ENCODE measurements at regions not wholly inside any gene's neighbourhood (a gene's known extent, or its start where the extent isn't known, plus 50 kb on each side); places are given as distances from the start of the nearest gene placed in this dataset.

GRCh38 chr4:186813377-186814068 is 89.9 kb upstream of the FAT1 start:
- DNase-seq (no peak), ATAC-seq (ENCODE audit: low read depth) (no peak)
- Histone ChIP-seq H2AFZ (ENCODE audit: insufficient read depth, low read depth, low read length, poor library complexity, severe bottlenecking) (no peak overlapping the region), H3K4me1 (ENCODE audit: control insufficient read depth in 2 of 2, insufficient read depth in 2 of 2, low read length in 2 of 2) (no peaks in the 10 kb centered on the region), H3K27ac (ENCODE audit: low read length in 2 of 2) (no peak overlapping the region), H3K27me3 (replicated peaks in 1 of 4; ENCODE audit: control extremely low read depth in 1 of 4, control insufficient read depth in 3 of 4, insufficient read depth in 4 of 4, low read length in 3 of 4) (no peaks in the 10 kb centered on the region), H3K9me3 (ENCODE audit: control extremely low read depth in 1 of 3, control insufficient read depth in 2 of 3, insufficient read depth in 1 of 3, low read length in 2 of 3) (peaks cover 0 to 4% (median 0%) of the 10 kb centered on the region in 3 donors), H3K36me3 (replicated peaks in 1 of 2; ENCODE audit: control extremely low read depth in 1 of 2, control insufficient read depth in 1 of 2, extremely low read depth in 1 of 2, insufficient read depth in 2 of 2, low read length in 1 of 2) (no peaks in the 10 kb centered on the region), H3K79me2 (ENCODE audit: control insufficient read depth, insufficient read depth, low read length) (no peaks in the 10 kb centered on the region), H4K20me1 (ENCODE audit: control insufficient read depth, insufficient read depth, low read length, poor library complexity, severe bottlenecking) (no peaks in the 10 kb centered on the region), H3K9ac (ENCODE audit: low read length) (no peak overlapping the region), H3K4me2 (replicated peaks; ENCODE audit: low read depth, low read length, poor library complexity, severe bottlenecking) (no peak overlapping the region), H3K4me3 (ENCODE audit: control extremely low read depth in 1 of 5, extremely low read depth in 1 of 5, insufficient read depth in 1 of 5, low read depth in 2 of 5, low read length in 4 of 5) (no peak overlapping the region)
- CTCF ChIA-PET = no interaction called here
- Mint-ChIP-seq H3K4me1 (no peaks in the 10 kb centered on the region), H3K27me3 (no peaks in the 10 kb centered on the region), H3K27ac (no peak overlapping the region), H3K4me3 (no peak overlapping the region), H3K9me3 (ENCODE audit: insufficient read depth) (peaks cover 2% of the 10 kb centered on the region)
- POLR2A ChIA-PET = no interaction called here
- intact Hi-C loops (cut with micrococcal nuclease) = no loop called here
- no peak for TF ChIP-seq EZH2 (IDR thresholded peaks at IDR 0.05; ENCODE audit: borderline replicate concordance, insufficient read depth, low read depth, low read length, poor library complexity, severe bottlenecking)
- TF ChIP-seq CTCF (IDR thresholded peaks at IDR 0.05) = no peak
- WGBS (ENCODE audit: insufficient coverage) = 100% methylated on average over 1 of the region's 3 CpGs

GRCh38 chr4:186814535-186815070 is 90.9 kb upstream of the FAT1 start:
- ATAC-seq (ENCODE audit: low read depth) (no peak), DNase-seq (no peak)
- Histone ChIP-seq H3K4me2 (replicated peaks; ENCODE audit: low read depth, low read length, poor library complexity, severe bottlenecking) (no peak overlapping the region), H2AFZ (ENCODE audit: insufficient read depth, low read depth, low read length, poor library complexity, severe bottlenecking) (no peak overlapping the region), H3K27ac (ENCODE audit: low read length in 2 of 2) (no peak overlapping the region), H3K9ac (ENCODE audit: low read length) (no peak overlapping the region), H3K36me3 (replicated peaks in 1 of 2; ENCODE audit: control extremely low read depth in 1 of 2, control insufficient read depth in 1 of 2, extremely low read depth in 1 of 2, insufficient read depth in 2 of 2, low read length in 1 of 2) (no peaks in the 10 kb centered on the region), H4K20me1 (ENCODE audit: control insufficient read depth, insufficient read depth, low read length, poor library complexity, severe bottlenecking) (no peaks in the 10 kb centered on the region), H3K27me3 (replicated peaks in 1 of 4; ENCODE audit: control extremely low read depth in 1 of 4, control insufficient read depth in 3 of 4, insufficient read depth in 4 of 4, low read length in 3 of 4) (no peaks in the 10 kb centered on the region), H3K9me3 (ENCODE audit: control extremely low read depth in 1 of 3, control insufficient read depth in 2 of 3, insufficient read depth in 1 of 3, low read length in 2 of 3) (peaks cover 0 to 4% (median 0%) of the 10 kb centered on the region in 3 donors), H3K4me1 (ENCODE audit: control insufficient read depth in 2 of 2, insufficient read depth in 2 of 2, low read length in 2 of 2) (no peaks in the 10 kb centered on the region), H3K79me2 (ENCODE audit: control insufficient read depth, insufficient read depth, low read length) (no peaks in the 10 kb centered on the region), H3K4me3 (ENCODE audit: control extremely low read depth in 1 of 5, extremely low read depth in 1 of 5, insufficient read depth in 1 of 5, low read depth in 2 of 5, low read length in 4 of 5) (no peak overlapping the region)
- H3K4me1 Mint-ChIP-seq = no peaks in the 10 kb centered on the region
- no CpG with 5 or more reads among the region's 2 CpGs for WGBS (ENCODE audit: insufficient coverage)
- intact Hi-C loops (cut with micrococcal nuclease) = no loop called here
- H3K27me3 Mint-ChIP-seq = no peaks in the 10 kb centered on the region
- CTCF ChIA-PET = no interaction called here
- peaks cover 2% of the 10 kb centered on the region for H3K9me3 Mint-ChIP-seq (ENCODE audit: insufficient read depth)
- no peak overlapping the region for H3K27ac Mint-ChIP-seq
- TF ChIP-seq EZH2 (IDR thresholded peaks at IDR 0.05; ENCODE audit: borderline replicate concordance, insufficient read depth, low read depth, low read length, poor library complexity, severe bottlenecking) (no peak), CTCF (IDR thresholded peaks at IDR 0.05) (no peak)
- POLR2A ChIA-PET = no interaction called here
- no peak overlapping the region for H3K4me3 Mint-ChIP-seq

Data from B cell (primary cell).